HG03196 (cell line): ENCODE measurements at regions not wholly inside any gene's neighbourhood (a gene's known extent, or its start where the extent isn't known, plus 50 kb on each side); places are given as distances from the start of the nearest gene placed in this dataset.

Experiments
- ATAC-seq: cut with Tn5 transposase; IDR thresholded peaks from one replicate; pipeline ENCODE4 v1.9.1; 2021; ENCODE audit not compliant: unreplicated experiment

- ATAC-seq: no peak
These were observed 286.0 kb upstream of the TUSC1 start for GRCh38 chr9:25964239-25964638.

GRCh38 chr9:25960178-25960577 lies 281.9 kb upstream of the TUSC1 start:
- no peak for ATAC-seq

GRCh38 chr9:25954209-25954608 lies 276.0 kb upstream of the TUSC1 start:
- ATAC-seq: no peak

- ATAC-seq: no peak
These were observed 269.9 kb upstream of the TUSC1 start for GRCh38 chr9:25948182-25948581.

GRCh38 chr9:25939126-25939525 lies 260.9 kb upstream of the TUSC1 start:
- ATAC-seq: no peak

- no peak for ATAC-seq
These were observed 257.8 kb upstream of the TUSC1 start for GRCh38 chr9:25936031-25936430.

GRCh38 chr9:25935188-25935587 lies 256.9 kb upstream of the TUSC1 start:
- ATAC-seq: no peak

GRCh38 chr9:25918761-25919160 lies 240.5 kb upstream of the TUSC1 start:
- no peak for ATAC-seq

- no peak for ATAC-seq
These were observed 239.6 kb upstream of the TUSC1 start for GRCh38 chr9:25917731-25918362.

- ATAC-seq: no peak
These were observed 235.6 kb upstream of the TUSC1 start for GRCh38 chr9:25913806-25914205.

- no peak for ATAC-seq
These were observed 226.5 kb upstream of the TUSC1 start for GRCh38 chr9:25904701-25905100.

- no peak for ATAC-seq
These were observed 213.3 kb upstream of the TUSC1 start for GRCh38 chr9:25891527-25891926.

- no peak for ATAC-seq
These were observed 211.4 kb upstream of the TUSC1 start for GRCh38 chr9:25889661-25890060.

GRCh38 chr9:25876248-25876647 lies 198.0 kb upstream of the TUSC1 start:
- no peak for ATAC-seq

GRCh38 chr9:25864509-25864908 lies 186.3 kb upstream of the TUSC1 start:
- no peak for ATAC-seq

GRCh38 chr9:25861421-25861820 lies 183.2 kb upstream of the TUSC1 start:
- no peak for ATAC-seq

- no peak for ATAC-seq
These were observed 178.9 kb upstream of the TUSC1 start for GRCh38 chr9:25857147-25857546.

- no peak for ATAC-seq
These were observed 172.6 kb upstream of the TUSC1 start for GRCh38 chr9:25850803-25851202.

- no peak for ATAC-seq
These were observed 167.6 kb upstream of the TUSC1 start for GRCh38 chr9:25845867-25846266.

- ATAC-seq: no peak
These were observed 152.1 kb upstream of the TUSC1 start for GRCh38 chr9:25830381-25830780.

GRCh38 chr9:25827626-25828025 lies 149.4 kb upstream of the TUSC1 start:
- ATAC-seq: no peak

GRCh38 chr9:25816439-25816838 lies 138.2 kb upstream of the TUSC1 start:
- ATAC-seq: no peak

- ATAC-seq: no peak
These were observed 135.8 kb upstream of the TUSC1 start for GRCh38 chr9:25814023-25814422.
